ENCODE measurements at regions not wholly inside any gene's neighbourhood (a gene's known extent, or its start where the extent isn't known, plus 50 kb on each side); places are given as distances from the start of the nearest gene placed in this dataset.

- H3K4me2 ChIP-seq (ENCODE audit: low read length), result no peak overlapping the region
- no peaks in the 10 kb centered on the region for H3K9me2 ChIP-seq (ENCODE audit: insufficient read depth, low read length)
These were observed 162.7 kb downstream of the SP3 start for GRCh38 chr2:173802518-173802917.

DNA sequence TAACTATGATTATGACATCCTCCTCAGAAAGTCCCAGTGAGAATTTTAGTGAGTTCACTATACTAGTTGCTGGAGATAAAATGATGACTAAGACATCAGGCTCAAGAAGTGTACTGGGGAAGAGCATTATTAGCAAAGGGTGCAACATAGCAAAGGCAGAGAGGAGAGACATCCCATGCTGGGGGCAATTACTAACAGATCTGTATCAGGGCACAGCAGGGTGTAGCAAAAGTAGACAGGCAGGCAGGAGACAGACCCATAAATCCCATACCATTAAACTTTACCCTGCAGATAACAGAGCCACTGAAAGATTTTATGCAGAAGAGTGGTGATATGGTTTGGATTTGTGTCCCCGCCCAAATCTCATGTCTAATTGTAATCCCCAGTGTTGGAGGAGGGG is 161.7 kb downstream of the SP3 start:
- H3K36me3 ChIP-seq (ENCODE audit: insufficient read depth, low read length), result no peaks in the 10 kb centered on the region
- H4K20me1 ChIP-seq (ENCODE audit: insufficient read depth), result no peaks in the 10 kb centered on the region
- no peaks in the 10 kb centered on the region for H3K79me2 ChIP-seq (replicated peaks; ENCODE audit: insufficient read depth, low read length)
- no peak overlapping the region for H3K27ac ChIP-seq (ENCODE audit: low read length)
- H3K9me3 ChIP-seq (ENCODE audit: low read length), result no peaks in the 10 kb centered on the region
- no peaks in the 10 kb centered on the region for H3K27me3 ChIP-seq (ENCODE audit: insufficient read depth, low read depth, low read length)
- no peak overlapping the region for H3K4me3 ChIP-seq (ENCODE audit: low read length)
- H2AFZ ChIP-seq (ENCODE audit: low read depth, low read length), result no peak overlapping the region
- TF ChIP-seq SMC3 (conservative IDR thresholded peaks at IDR 0.05; ENCODE audit: poor library complexity) (no peak), TAF1 (IDR thresholded peaks at IDR 0.05; ENCODE audit: low read depth) (no peak), EZH2 (IDR thresholded peaks at IDR 0.05; ENCODE audit: borderline replicate concordance, insufficient read depth, low read length, poor library complexity, severe bottlenecking) (no peak), REST (IDR thresholded peaks at IDR 0.05; ENCODE audit: borderline replicate concordance) (no peak), EP300 (conservative IDR thresholded peaks at IDR 0.05; ENCODE audit: poor library complexity, severe bottlenecking) (no peak), RAD21 (conservative IDR thresholded peaks at IDR 0.05) (no peak), POLR2AphosphoS5 (IDR thresholded peaks at IDR 0.05) (no peak)
- TF ChIP-seq, protein P1, sequence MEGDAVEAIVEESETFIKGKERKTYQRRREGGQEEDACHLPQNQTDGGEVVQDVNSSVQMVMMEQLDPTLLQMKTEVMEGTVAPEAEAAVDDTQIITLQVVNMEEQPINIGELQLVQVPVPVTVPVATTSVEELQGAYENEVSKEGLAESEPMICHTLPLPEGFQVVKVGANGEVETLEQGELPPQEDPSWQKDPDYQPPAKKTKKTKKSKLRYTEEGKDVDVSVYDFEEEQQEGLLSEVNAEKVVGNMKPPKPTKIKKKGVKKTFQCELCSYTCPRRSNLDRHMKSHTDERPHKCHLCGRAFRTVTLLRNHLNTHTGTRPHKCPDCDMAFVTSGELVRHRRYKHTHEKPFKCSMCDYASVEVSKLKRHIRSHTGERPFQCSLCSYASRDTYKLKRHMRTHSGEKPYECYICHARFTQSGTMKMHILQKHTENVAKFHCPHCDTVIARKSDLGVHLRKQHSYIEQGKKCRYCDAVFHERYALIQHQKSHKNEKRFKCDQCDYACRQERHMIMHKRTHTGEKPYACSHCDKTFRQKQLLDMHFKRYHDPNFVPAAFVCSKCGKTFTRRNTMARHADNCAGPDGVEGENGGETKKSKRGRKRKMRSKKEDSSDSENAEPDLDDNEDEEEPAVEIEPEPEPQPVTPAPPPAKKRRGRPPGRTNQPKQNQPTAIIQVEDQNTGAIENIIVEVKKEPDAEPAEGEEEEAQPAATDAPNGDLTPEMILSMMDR (IDR thresholded peaks at IDR 0.05; ENCODE audit: poor library complexity, severe bottlenecking), result no peak
- no peak overlapping the region for H3K9ac ChIP-seq (ENCODE audit: low read length)
- no peak overlapping the region for H3K4me2 ChIP-seq (ENCODE audit: low read length)
- H3F3A ChIP-seq (ENCODE audit: insufficient read depth, low read length, poor library complexity, severe bottlenecking), result no peaks in the 10 kb centered on the region
- no peaks in the 10 kb centered on the region for H3K9me2 ChIP-seq (ENCODE audit: insufficient read depth, low read length)

More at GRCh38 chr2:173802518-173802917, 162.7 kb downstream of the SP3 start:
- Histone ChIP-seq H3K36me3 (ENCODE audit: insufficient read depth, low read length) (no peaks in the 10 kb centered on the region), H3K9ac (ENCODE audit: low read length) (no peak overlapping the region), H3K4me3 (ENCODE audit: low read length) (no peak overlapping the region), H3K27ac (ENCODE audit: low read length) (no peak overlapping the region), H3K9me3 (ENCODE audit: low read length) (no peaks in the 10 kb centered on the region), H3K79me2 (replicated peaks; ENCODE audit: insufficient read depth, low read length) (no peaks in the 10 kb centered on the region), H3F3A (ENCODE audit: insufficient read depth, low read length, poor library complexity, severe bottlenecking) (no peaks in the 10 kb centered on the region), H3K27me3 (ENCODE audit: insufficient read depth, low read depth, low read length) (no peaks in the 10 kb centered on the region), H4K20me1 (ENCODE audit: insufficient read depth) (no peaks in the 10 kb centered on the region), H2AFZ (ENCODE audit: low read depth, low read length) (no peak overlapping the region)
- no peak for TF ChIP-seq SMC3 (conservative IDR thresholded peaks at IDR 0.05; ENCODE audit: poor library complexity)

- Histone ChIP-seq H3K36me3 (ENCODE audit: insufficient read depth, low read length) (no peaks in the 10 kb centered on the region), H3K4me3 (ENCODE audit: low read length) (no peak overlapping the region), H3K9ac (ENCODE audit: low read length) (no peak overlapping the region)
These were observed 158.4 kb downstream of the SP3 start for GRCh38 chr2:173806761-173807160.

More at GRCh38 chr2:173806761-173807160, 158.4 kb downstream of the SP3 start:
- H3F3A ChIP-seq (ENCODE audit: insufficient read depth, low read length, poor library complexity, severe bottlenecking), result no peaks in the 10 kb centered on the region
- H3K27ac ChIP-seq (ENCODE audit: low read length), result no peak overlapping the region
- H2AFZ ChIP-seq (ENCODE audit: low read depth, low read length), result no peak overlapping the region
- no peaks in the 10 kb centered on the region for H3K9me3 ChIP-seq (ENCODE audit: low read length)
- H3K9me2 ChIP-seq (ENCODE audit: insufficient read depth, low read length), result no peaks in the 10 kb centered on the region
- H4K20me1 ChIP-seq (ENCODE audit: insufficient read depth), result no peaks in the 10 kb centered on the region
- H3K79me2 ChIP-seq (replicated peaks; ENCODE audit: insufficient read depth, low read length), result no peaks in the 10 kb centered on the region
- no peak overlapping the region for H3K4me2 ChIP-seq (ENCODE audit: low read length)
- no peaks in the 10 kb centered on the region for H3K27me3 ChIP-seq (ENCODE audit: insufficient read depth, low read depth, low read length)
- TF ChIP-seq TAF1 (IDR thresholded peaks at IDR 0.05; ENCODE audit: low read depth) (no peak), RAD21 (conservative IDR thresholded peaks at IDR 0.05) (no peak), SMC3 (conservative IDR thresholded peaks at IDR 0.05; ENCODE audit: poor library complexity) (no peak), REST (IDR thresholded peaks at IDR 0.05; ENCODE audit: borderline replicate concordance) (no peak), EP300 (conservative IDR thresholded peaks at IDR 0.05; ENCODE audit: poor library complexity, severe bottlenecking) (no peak), POLR2AphosphoS5 (IDR thresholded peaks at IDR 0.05) (no peak), MXI1 (conservative IDR thresholded peaks at IDR 0.05; ENCODE audit: poor library complexity, severe bottlenecking) (no peak), EZH2 (IDR thresholded peaks at IDR 0.05; ENCODE audit: borderline replicate concordance, insufficient read depth, low read length, poor library complexity, severe bottlenecking) (no peak)
- TF ChIP-seq, protein P1 (IDR thresholded peaks at IDR 0.05; ENCODE audit: poor library complexity, severe bottlenecking), result no peak

Data from neural cell (in vitro differentiated cells).